Kidney (tissue), 13 donors: ENCODE measurements at regions not wholly inside any gene's neighbourhood (a gene's known extent, or its start where the extent isn't known, plus 50 kb on each side); places are given as distances from the start of the nearest gene placed in this dataset.

ENCODE experiments used
- DNase-seq, 5 donors: peaks; one replicate each; pipeline ENCODE4 v3.0.0-alpha.2; 2013 to 2020
- FAIRE-seq: peaks from 2 replicates; lab custom pipeline; 2012; peaks lifted over from hg19 to GRCh38; lab: Jason Lieb, UNC
- H3K27ac ChIP-seq, 2 donors: one replicate each; pipeline ENCODE4 v1.7.0; 2013; ENCODE audit warnings: low read depth in 2 of 2, low read length in 2 of 2, inconsistent platforms in 1 of 2
- H3K27me3 ChIP-seq: one replicate; pipeline ENCODE4 v1.7.1; 2013; ENCODE audit warnings: low read length, inconsistent platforms; ENCODE audit not compliant: control insufficient read depth, insufficient read depth
- H3K36me3 ChIP-seq, 3 donors: one replicate each; pipeline versions ENCODE4 v1.7.0 to v1.7.1; 2013; ENCODE audit warnings: low read length in 3 of 3, control low read depth in 1 of 3, inconsistent platforms in 1 of 3; ENCODE audit not compliant: insufficient read depth in 3 of 3, control insufficient read depth in 2 of 3
- H3K4me1 ChIP-seq, 3 donors: one replicate each; pipeline versions ENCODE4 v1.7.0 to v1.7.1; 2013; ENCODE audit warnings: low read length in 3 of 3, inconsistent platforms in 1 of 3, low read depth in 1 of 3; ENCODE audit not compliant: control insufficient read depth in 2 of 3, insufficient read depth in 2 of 3
- H3K4me3 ChIP-seq, 3 donors: one replicate each; pipeline versions ENCODE4 v1.7.0 to v1.8.1; 2013; ENCODE audit warnings: low read length in 3 of 3, control low read depth in 1 of 3, inconsistent platforms in 1 of 3
- H3K9ac ChIP-seq, 3 donors: one replicate each; pipeline versions ENCODE4 v1.7.0 to v1.7.1; 2013; ENCODE audit warnings: low read length in 3 of 3, control low read depth in 1 of 3, inconsistent platforms in 1 of 3
- H3K9me3 ChIP-seq, 3 donors: one replicate each; pipeline versions ENCODE4 v1.7.0 to v1.7.1; 2013; ENCODE audit warnings: low read length in 3 of 3, control low read depth in 1 of 3, inconsistent platforms in 1 of 3; ENCODE audit not compliant: control insufficient read depth in 2 of 3, insufficient read depth in 1 of 3
- CTCF ChIP-seq: IDR thresholded peaks from 3 replicates; pipeline ENCODE4 v1.5.1; 2012; ENCODE audit warnings: mild to moderate bottlenecking, moderate library complexity, borderline replicate concordance; ENCODE audit not compliant: insufficient read depth; ENCODE audit errors: extremely low read depth
- intact Hi-C: fragments of 100-400 bp; cut with DNase I; formaldehyde crosslinking; loops from one replicate; pipeline ENCODE4 v1.11.1; 2022
- donor health status: control.
- donor health status: control.
- donor health status: control.
- donor health status: control.
- donor health status: control.
- donor health status: DM: yes; HTN: yes; CAD: no.
- donor health status: Normal renal cell carcinoma (clear cell type).

- no peak for TF ChIP-seq CTCF
- intact Hi-C loops, result no loop called here
- H3K27me3 ChIP-seq, result no peaks in the 10 kb centered on the region
- no peak overlapping the region for H3K27ac ChIP-seq
- FAIRE-seq (no peak), DNase-seq (no peak)
- no peak overlapping the region for H3K9ac ChIP-seq
- no peaks in the 10 kb centered on the region for H3K36me3 ChIP-seq
- H3K9me3 ChIP-seq, result no peaks in the 10 kb centered on the region
- H3K4me3 ChIP-seq, result no peak overlapping the region
- H3K4me1 ChIP-seq, result no peaks in the 10 kb centered on the region
Observed at GRCh38 chr18:78770823-78771139, 208.8 kb upstream of the SALL3 start.

- no peak overlapping the region for H3K4me3 ChIP-seq
- no peak overlapping the region for H3K9ac ChIP-seq
- no peak for FAIRE-seq
- no peaks in the 10 kb centered on the region for H3K36me3 ChIP-seq
- H3K27me3 ChIP-seq, result no peaks in the 10 kb centered on the region
- DNase-seq, result no peak
- TF ChIP-seq CTCF, result no peak
- H3K4me1 ChIP-seq, result no peaks in the 10 kb centered on the region
- H3K27ac ChIP-seq, result no peak overlapping the region
- no peaks in the 10 kb centered on the region for H3K9me3 ChIP-seq
- intact Hi-C loops, result no loop called here
Observed at GRCh38 chr18:78771496-78772359, 207.9 kb upstream of the SALL3 start.

- Histone ChIP-seq H3K27me3 (no peaks in the 10 kb centered on the region), H3K4me3 (no peak overlapping the region), H3K4me1 (no peaks in the 10 kb centered on the region), H3K36me3 (no peaks in the 10 kb centered on the region), H3K27ac (no peak overlapping the region), H3K9me3 (no peaks in the 10 kb centered on the region), H3K9ac (no peak overlapping the region)
- no peak for DNase-seq
- no peak for TF ChIP-seq CTCF
- FAIRE-seq, result no peak
- intact Hi-C loops, result no loop called here
Observed at GRCh38 chr18:78772360-78773302, 207.0 kb upstream of the SALL3 start.
